ENCODE measurements at regions not wholly inside any gene's neighbourhood (a gene's known extent, or its start where the extent isn't known, plus 50 kb on each side); places are given as distances from the start of the nearest gene placed in this dataset.

GRCh38 chr4:58551676-58552075 lies 1441.5 kb upstream of the IGFBP7 start:
- no peak overlapping the region for H3K4me3 ChIP-seq (ENCODE audit: low read depth, low read length)
- no peak for TF ChIP-seq CTCF (conservative IDR thresholded peaks at IDR 0.05; ENCODE audit: low read depth, low read length)
- no peak for DNase-seq (ENCODE audit: low read depth)

- no peak for TF ChIP-seq CTCF (conservative IDR thresholded peaks at IDR 0.05; ENCODE audit: low read depth, low read length)
- no peak overlapping the region for H3K4me3 ChIP-seq (ENCODE audit: low read depth, low read length)
- DNase-seq (ENCODE audit: low read depth): no peak
These were observed 1433.3 kb upstream of the IGFBP7 start for GRCh38 chr4:58543465-58543864.

GRCh38 chr4:58541926-58542325 lies 1431.7 kb upstream of the IGFBP7 start:
- TF ChIP-seq CTCF (conservative IDR thresholded peaks at IDR 0.05; ENCODE audit: low read depth, low read length): no peak
- DNase-seq (ENCODE audit: low read depth): no peak
- no peak overlapping the region for H3K4me3 ChIP-seq (ENCODE audit: low read depth, low read length)

GRCh38 chr4:58522765-58523382 lies 1412.7 kb upstream of the IGFBP7 start:
- no peak for TF ChIP-seq CTCF (conservative IDR thresholded peaks at IDR 0.05; ENCODE audit: low read depth, low read length)
- H3K4me3 ChIP-seq (ENCODE audit: low read depth, low read length): no peak overlapping the region
- DNase-seq (ENCODE audit: low read depth): no peak

- TF ChIP-seq CTCF (conservative IDR thresholded peaks at IDR 0.05; ENCODE audit: low read depth, low read length): no peak
- no peak overlapping the region for H3K4me3 ChIP-seq (ENCODE audit: low read depth, low read length)
- DNase-seq (ENCODE audit: low read depth): no peak
These were observed 1405.0 kb upstream of the IGFBP7 start for GRCh38 chr4:58515226-58515625.

GRCh38 chr4:58514299-58514698 lies 1404.1 kb upstream of the IGFBP7 start:
- no peak overlapping the region for H3K4me3 ChIP-seq (ENCODE audit: low read depth, low read length)
- DNase-seq (ENCODE audit: low read depth): no peak
- TF ChIP-seq CTCF (conservative IDR thresholded peaks at IDR 0.05; ENCODE audit: low read depth, low read length): no peak

GRCh38 chr4:58510652-58511051 lies 1400.5 kb upstream of the IGFBP7 start:
- TF ChIP-seq CTCF (conservative IDR thresholded peaks at IDR 0.05; ENCODE audit: low read depth, low read length): no peak
- no peak for DNase-seq (ENCODE audit: low read depth)
- H3K4me3 ChIP-seq (ENCODE audit: low read depth, low read length): no peak overlapping the region
